Activated gamma-delta T cell treated with anti-CD3 and anti-CD28 coated beads, Interleukin-2, amount 50 U/mL, for 16 hours (primary cell): ENCODE measurements at regions not wholly inside any gene's neighbourhood (a gene's known extent, or its start where the extent isn't known, plus 50 kb on each side); places are given as distances from the start of the nearest gene placed in this dataset.
A peak's percentile ranks its signal among the peaks of the same experiment; 100 is the strongest.

ENCODE experiments used
- DNase-seq: peaks from one replicate; pipeline ENCODE4 v3.0.0-alpha.2; 2020; ENCODE audit warnings: low read depth

DNA sequence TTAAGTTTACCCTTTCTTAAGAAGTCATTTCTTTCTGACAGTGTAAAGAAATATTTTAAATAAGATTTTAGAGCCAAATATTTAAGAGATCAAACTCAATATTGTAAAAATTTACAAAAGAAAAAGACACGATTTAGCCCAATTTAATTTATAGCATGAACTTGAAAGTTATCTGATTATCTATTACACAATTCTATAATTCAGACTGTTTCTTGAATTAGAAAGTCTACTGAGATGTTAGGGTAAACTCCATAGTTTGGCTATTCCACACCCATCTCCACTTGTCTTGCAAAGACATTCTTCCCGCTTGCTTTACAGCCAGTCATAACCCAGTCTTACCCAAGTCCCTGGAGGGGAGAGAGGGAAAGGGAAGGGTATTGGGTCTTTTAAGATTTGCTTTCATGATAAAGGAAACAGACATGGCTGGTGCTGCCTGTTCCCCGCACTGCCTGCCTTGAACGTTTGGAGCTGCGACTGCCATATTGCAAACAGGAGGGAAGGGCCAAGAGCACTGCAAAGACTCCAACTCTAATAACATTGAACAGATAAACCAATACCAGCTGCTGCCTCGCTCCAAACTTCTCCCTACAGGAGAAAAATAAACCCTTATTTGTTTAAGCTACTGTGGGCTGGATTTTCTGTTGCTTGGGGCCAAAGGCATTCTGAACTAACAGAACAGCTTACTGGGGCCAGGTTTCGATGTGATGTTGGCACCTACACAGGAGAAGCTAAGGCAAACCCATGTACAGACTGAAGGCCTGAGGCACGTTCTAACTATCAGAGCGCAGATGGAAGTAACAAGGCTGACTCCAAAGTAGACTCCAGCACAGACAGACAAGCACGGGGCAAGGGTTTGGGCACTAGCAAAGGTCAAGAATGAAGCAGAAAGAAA lies 552.3 kb upstream of the JARID2 start:
- DNase-seq, result no peak

DNA sequence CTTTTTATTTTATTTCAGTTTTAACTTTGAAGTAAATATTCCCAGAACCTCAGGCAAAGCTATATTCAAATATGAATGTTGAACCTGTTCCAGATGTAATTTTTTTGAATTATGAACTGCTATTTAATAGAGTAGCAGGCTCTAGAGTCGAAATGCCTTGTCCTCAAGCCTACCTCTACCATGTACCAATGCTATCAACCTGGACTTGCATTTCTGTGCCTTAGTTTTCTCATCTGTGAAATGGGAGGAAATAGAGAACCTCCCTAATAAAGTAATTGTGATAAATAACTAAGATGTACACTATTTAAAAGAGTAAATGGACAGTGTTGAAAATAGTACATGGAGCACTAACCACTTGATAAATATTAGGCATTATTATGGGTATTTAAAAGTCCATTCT lies 551.6 kb upstream of the JARID2 start:
- DNase-seq, result no peak

DNA sequence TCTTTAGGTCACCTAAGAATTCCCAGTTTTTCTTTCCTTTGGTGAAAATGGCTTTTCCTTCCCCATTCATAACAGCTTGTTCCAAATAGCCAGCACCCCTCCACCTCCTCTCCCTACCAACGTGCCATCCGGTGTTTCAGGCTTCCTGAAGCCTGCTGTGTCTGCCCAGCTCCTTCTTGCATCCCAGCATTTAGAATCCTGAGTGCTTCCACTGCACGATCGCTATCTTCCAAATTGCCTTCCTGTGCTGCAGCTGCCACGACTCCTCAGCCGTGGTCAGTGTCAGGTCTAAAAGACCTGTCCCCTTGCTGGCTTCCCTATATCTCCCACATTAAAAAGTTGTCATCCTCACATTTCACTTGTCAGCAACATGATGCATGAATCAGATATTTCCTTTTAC lies 550.3 kb upstream of the JARID2 start:
- DNase-seq, result no peak

DNA sequence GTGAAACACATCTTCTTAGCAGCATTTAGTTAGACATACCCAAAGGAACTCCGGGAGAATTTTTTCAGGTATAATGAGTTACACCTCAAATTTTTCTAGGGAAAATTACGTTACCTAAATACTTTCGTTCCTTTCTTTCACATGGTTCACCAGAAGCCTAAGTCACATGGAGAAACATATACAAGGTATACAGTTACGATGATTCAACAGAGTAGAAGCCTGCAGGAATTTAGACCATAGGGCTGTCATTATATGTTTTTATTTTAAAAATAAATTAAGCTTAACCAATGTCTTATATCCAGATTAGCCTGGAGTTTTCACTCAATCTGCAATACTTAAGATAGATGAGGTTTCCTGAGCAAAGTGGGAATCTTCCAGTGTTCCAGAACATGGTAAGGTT lies 549.5 kb upstream of the JARID2 start:
- no peak for DNase-seq

GRCh38 chr6:14697427-14697826 lies 548.4 kb upstream of the JARID2 start:
- no peak for DNase-seq

- DNase-seq, result no peak
These were observed 545.9 kb upstream of the JARID2 start for GRCh38 chr6:14699803-14700601.

DNA sequence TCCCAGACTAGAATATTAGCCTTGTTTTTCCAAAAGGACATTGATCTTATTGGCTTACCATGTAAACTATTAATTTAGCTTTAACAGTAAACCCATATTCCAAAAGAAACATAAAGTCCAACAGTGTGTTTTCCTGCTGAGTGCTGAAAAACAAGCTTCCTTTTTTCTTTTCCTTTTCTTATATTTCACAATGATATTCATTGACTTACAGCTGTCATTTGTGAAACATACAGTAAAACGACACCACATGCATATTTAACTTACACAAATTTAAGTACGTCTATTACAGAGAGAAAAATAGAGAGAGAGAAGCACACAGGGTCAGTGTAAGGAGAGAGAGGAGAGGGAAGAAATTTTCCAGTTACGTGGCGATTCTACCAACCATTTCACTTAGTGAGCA lies 543.9 kb upstream of the JARID2 start:
- no peak for DNase-seq

DNA sequence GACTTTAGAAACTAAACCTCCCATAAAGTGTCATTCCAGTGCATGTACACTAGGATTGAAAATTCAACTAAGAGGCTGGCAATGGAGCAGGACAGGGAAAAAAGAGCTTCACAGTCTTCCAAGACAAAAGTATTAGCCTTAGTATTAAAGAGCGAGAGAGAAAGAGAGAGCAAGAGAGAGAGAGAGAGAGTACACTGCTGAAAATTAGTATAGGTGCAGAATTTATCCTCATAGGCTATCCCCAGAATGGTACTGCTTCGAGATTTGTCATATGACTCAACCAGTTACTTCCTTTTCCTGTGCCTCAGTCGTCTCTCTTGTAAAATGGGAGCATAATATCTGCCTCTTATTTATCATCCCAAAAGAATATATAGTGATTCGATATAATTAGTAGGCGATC lies 543.2 kb upstream of the JARID2 start:
- DNase-seq, result no peak

- no peak for DNase-seq
These were observed 542.3 kb upstream of the JARID2 start for GRCh38 chr6:14703586-14703985.

DNA sequence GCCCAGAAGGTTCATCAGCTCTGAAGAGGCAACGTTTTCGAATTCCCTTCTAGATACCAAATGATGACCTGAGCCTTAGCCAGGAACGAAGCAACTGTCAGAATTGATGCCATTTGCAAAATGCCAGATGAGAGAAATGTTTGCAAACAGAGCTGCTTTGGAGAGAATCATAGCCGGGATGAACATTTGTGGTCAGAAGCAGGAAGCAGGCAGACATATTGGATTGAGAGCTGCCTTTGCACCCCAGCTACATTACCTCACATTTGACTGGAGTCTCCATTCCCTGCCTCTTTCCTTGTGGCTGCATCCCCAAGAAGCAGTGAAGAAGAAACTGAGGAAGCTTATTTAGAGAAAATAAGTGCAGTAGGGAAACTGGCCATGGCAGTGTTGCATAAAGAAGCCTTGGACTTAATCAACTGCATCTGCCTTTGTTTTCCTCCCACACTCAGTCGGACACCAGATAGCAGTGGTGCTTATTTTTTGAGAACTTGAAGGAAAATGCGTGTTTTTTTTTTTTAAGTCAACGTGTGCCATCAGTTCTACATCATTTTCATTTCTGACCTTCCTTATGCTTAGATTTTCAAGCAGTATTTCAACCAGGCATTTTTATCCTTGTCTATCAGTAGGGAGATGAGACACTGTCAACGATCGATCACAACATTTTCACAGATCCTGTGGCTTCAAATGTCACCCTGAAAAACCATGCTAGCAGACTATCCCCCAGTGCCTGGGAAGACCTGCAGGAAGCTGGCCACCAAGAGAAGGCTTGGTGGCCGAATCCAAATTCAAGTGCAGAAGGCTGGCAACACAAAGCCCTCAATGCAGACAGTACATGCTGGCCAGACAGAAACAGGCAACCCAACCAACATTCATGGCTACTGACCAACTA lies 541.2 kb upstream of the JARID2 start:
- no peak for DNase-seq

GRCh38 chr6:14705841-14706377 lies 540.0 kb upstream of the JARID2 start:
- no peak for DNase-seq

- peak; percentile 46 for DNase-seq
These were observed 539.4 kb upstream of the JARID2 start for GRCh38 chr6:14706378-14706929.

DNA sequence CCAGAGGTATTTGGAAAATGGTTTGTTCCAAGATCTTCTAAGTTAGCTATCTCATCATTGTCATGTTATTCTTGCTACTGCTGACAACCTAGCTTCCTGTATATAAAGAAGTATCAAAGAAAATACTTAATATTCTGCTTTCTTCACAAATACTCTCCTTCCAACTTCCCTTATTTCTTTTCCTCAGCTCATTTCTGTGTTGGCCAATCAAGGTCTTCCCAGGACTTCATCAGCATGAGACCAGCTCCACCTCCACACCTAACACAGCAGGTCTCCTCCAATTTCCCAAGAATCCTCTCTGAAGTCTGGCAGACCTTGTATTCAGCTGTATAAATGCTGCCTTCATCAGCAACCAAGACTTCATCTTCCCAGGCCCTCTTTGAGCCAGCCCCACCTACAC lies 538.6 kb upstream of the JARID2 start:
- DNase-seq, result no peak

GRCh38 chr6:14707971-14708465 lies 537.9 kb upstream of the JARID2 start:
- no peak for DNase-seq

DNA sequence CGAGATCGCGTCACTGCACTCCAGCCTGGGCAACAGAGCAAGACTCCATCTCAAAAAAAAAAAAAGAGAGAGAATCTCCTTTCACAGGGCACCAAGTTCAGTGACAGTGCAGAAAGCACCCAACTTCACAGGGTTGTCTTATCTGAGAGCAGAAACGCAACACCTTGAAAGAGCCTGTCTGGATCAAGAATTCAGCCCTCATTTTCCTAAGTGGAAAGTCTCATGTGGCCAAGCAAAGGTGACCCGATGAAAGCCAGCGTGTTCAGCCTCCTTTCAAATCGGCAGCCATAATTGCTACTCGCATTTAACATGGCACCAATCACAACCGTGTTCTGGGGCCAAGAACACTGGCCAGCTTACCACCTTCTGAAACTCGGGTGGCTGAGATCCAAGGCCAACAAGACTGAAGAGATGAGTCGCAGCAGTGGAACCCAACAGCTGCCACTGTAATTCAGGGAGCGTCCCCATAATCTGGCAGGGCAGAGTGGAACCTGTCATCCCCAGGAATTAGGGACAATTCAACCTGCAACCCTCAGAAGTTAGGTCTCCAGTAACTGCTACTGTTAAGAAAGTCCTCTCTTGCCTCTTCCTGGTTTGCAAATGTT lies 536.7 kb upstream of the JARID2 start:
- DNase-seq, result no peak

GRCh38 chr6:14709900-14710299 lies 536.0 kb upstream of the JARID2 start:
- no peak for DNase-seq

GRCh38 chr6:14710421-14710820 lies 535.4 kb upstream of the JARID2 start:
- no peak for DNase-seq

GRCh38 chr6:14711056-14711703 lies 534.7 kb upstream of the JARID2 start:
- no peak for DNase-seq

DNA sequence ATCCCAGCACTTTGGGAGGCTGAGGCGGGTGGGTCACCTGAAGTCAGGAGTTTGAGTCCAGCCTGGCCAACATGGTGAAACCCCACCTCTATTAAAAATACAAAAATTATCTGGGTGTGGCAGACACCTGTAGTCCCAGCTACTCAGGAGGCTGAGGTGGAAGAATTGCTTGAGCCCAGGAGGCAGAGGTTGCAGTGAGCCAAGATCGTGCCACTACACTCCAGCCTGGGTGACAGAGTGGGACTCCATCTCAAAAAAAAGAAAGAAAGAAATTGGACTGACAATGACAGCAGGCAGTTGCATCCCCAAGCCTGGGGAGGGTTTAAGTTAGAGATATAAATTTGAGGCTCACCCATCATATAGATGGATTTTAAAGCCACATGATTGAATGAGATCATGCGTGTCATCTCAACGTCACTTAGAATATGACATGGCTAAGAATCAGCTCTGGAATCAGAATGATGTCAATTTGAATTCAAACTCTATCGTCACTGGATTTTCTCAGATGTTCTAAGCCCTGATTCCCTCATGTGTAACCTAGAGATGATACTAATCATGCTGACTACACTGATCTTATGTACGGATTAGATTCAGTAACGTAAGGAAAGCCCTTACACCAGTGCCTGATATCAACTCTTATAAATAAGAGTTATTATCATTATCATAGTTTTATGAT lies 534.0 kb upstream of the JARID2 start:
- no peak for DNase-seq
